ENCODE measurements at regions not wholly inside any gene's neighbourhood (a gene's known extent, or its start where the extent isn't known, plus 50 kb on each side); places are given as distances from the start of the nearest gene placed in this dataset.

- DNase-seq (ENCODE audit: low spot score) (no peak), FAIRE-seq (no peak)
Observed at GRCh38 chr2:120809151-120809550, 73.5 kb downstream of the GLI2 start.

- FAIRE-seq (no peak), DNase-seq (ENCODE audit: low spot score) (no peak)
Observed at GRCh38 chr2:120809609-120810440, 74.2 kb downstream of the GLI2 start.

GRCh38 chr2:120810639-120811038, 75.0 kb downstream of the GLI2 start:
- FAIRE-seq (no peak), DNase-seq (ENCODE audit: low spot score) (no peak)

- FAIRE-seq, result no peak
- DNase-seq (ENCODE audit: low spot score), result no peak
Observed at GRCh38 chr2:120812866-120813265, 77.2 kb downstream of the GLI2 start.

GRCh38 chr2:120814352-120814751, 78.7 kb downstream of the GLI2 start:
- FAIRE-seq (no peak), DNase-seq (ENCODE audit: low spot score) (no peak)

- FAIRE-seq, result no peak
- DNase-seq (ENCODE audit: low spot score), result no peak
Observed at GRCh38 chr2:120815292-120815691, 79.6 kb downstream of the GLI2 start.

GRCh38 chr2:120817136-120817955, 81.7 kb downstream of the GLI2 start:
- FAIRE-seq (no peak), DNase-seq (ENCODE audit: low spot score) (no peak)

- no peak for DNase-seq (ENCODE audit: low spot score)
- FAIRE-seq, result no peak
Observed at GRCh38 chr2:120817956-120818325, 82.3 kb downstream of the GLI2 start.

GRCh38 chr2:120818441-120818920, 82.8 kb downstream of the GLI2 start:
- DNase-seq (ENCODE audit: low spot score) (no peak), FAIRE-seq (no peak)

- FAIRE-seq (no peak), DNase-seq (ENCODE audit: low spot score) (no peak)
Observed at GRCh38 chr2:120819720-120820210, 84.1 kb downstream of the GLI2 start.

- DNase-seq (ENCODE audit: low spot score), result no peak
- FAIRE-seq, result no peak
Observed at GRCh38 chr2:120820263-120820952, 84.7 kb downstream of the GLI2 start.

- no peak for DNase-seq (ENCODE audit: low spot score)
- FAIRE-seq, result no peak
Observed at GRCh38 chr2:120820953-120821279, 85.2 kb downstream of the GLI2 start.

GRCh38 chr2:120821446-120822160, 85.9 kb downstream of the GLI2 start:
- FAIRE-seq (no peak), DNase-seq (ENCODE audit: low spot score) (no peak)

- DNase-seq (ENCODE audit: low spot score), result no peak
- FAIRE-seq, result no peak
Observed at GRCh38 chr2:120822933-120823332, 87.3 kb downstream of the GLI2 start.

GRCh38 chr2:120823551-120823950, 87.9 kb downstream of the GLI2 start:
- DNase-seq (ENCODE audit: low spot score) (no peak), FAIRE-seq (no peak)

GRCh38 chr2:120824246-120824645, 88.6 kb downstream of the GLI2 start:
- FAIRE-seq (no peak), DNase-seq (ENCODE audit: low spot score) (no peak)

- DNase-seq (ENCODE audit: low spot score) (no peak), FAIRE-seq (no peak)
Observed at GRCh38 chr2:120825370-120826259, 89.9 kb downstream of the GLI2 start.

- FAIRE-seq (no peak), DNase-seq (ENCODE audit: low spot score) (no peak)
Observed at GRCh38 chr2:120826260-120826648, 90.6 kb downstream of the GLI2 start.

GRCh38 chr2:120826716-120827410, 91.2 kb downstream of the GLI2 start:
- FAIRE-seq, result no peak

GRCh38 chr2:120828066-120828465, 92.4 kb downstream of the GLI2 start:
- FAIRE-seq (no peak), DNase-seq (ENCODE audit: low spot score) (no peak)

More at GRCh38 chr2:120826716-120827410, 91.2 kb downstream of the GLI2 start:
- no peak for DNase-seq (ENCODE audit: low spot score)

All from RCC 7860 (cell line).